GM23248 (cell line): ENCODE measurements at regions not wholly inside any gene's neighbourhood (a gene's known extent, or its start where the extent isn't known, plus 50 kb on each side); places are given as distances from the start of the nearest gene placed in this dataset.

Experiments used
- EZH2 ChIP-seq: fragments of 200-600 bp; sonication (generic); IDR thresholded peaks from 2 replicates; pipeline ENCODE4 v1.6.1; 2018; ENCODE audit warnings: antibody characterized with exemption, mild to moderate bottlenecking; ENCODE audit not compliant: insufficient read depth, poor library complexity, severe bottlenecking
- EZH2phosphoT487 ChIP-seq: fragments of 200-600 bp; sonication (generic); IDR thresholded peaks from 2 replicates; pipeline ENCODE4 v1.6.1; 2018; ENCODE audit warnings: antibody characterized with exemption, moderate library complexity, mild to moderate bottlenecking, low read depth; ENCODE audit not compliant: insufficient read depth

DNA sequence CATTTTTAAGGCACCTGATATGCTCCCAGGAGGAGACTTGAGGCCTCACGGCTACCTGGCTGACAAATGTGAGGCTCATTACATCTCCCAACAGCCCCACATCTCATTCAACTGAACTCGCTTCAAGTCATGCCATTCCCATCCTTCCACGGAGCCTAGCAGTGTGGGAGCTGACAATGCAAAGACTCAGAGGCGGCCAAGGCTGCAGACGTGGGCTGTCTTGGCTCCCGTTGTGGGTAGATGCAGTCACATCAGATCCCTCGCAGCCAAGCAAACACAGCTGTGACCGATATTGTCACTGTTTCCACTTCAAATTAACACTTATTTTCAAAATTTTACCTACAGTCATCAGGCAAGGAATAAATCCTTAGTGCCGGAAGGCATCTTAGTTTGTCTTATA lies 64.0 kb upstream of the TRIB2 start:
- TF ChIP-seq EZH2 (no peak), EZH2phosphoT487 (no peak)
